ENCODE measurements at regions not wholly inside any gene's neighbourhood (a gene's known extent, or its start where the extent isn't known, plus 50 kb on each side); places are given as distances from the start of the nearest gene placed in this dataset.
"Not testable (repeated sequence)": the region's sequence is repeated elsewhere in the genome, so short reads cannot be mapped to it uniquely, and the experiment has no call there.

DNA sequence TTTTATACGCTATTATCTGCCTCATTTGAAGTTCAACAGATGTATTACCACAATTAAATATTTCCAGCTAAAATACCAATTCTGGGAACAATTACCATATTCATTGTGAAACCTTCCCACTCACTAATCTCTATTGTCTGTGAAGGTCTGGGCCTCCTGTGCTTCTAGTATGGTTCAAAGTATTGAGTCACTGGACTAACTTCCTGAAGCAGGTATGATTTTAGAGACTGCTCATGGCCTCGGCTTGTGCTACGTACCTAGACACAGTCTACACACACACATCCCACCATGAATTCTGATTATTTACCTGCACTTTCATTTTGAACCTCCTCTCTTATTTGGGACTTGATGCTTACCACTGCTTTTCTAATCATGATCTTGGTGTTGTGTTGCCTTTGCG lies 180.7 kb upstream of the EPHA4 start:
- intact Hi-C loops (cut with DNase I) = no loop called here
- no peaks in the 10 kb centered on the region for H3K27me3 ChIP-seq (ENCODE audit: control insufficient read depth in 1 of 2, insufficient read depth in 2 of 2, low read length in 1 of 2)
- ATAC-seq (ENCODE audit: low FRiP score) (no peak), DNase-seq (no peak)
- H3K4me1 ChIP-seq (ENCODE audit: control insufficient read depth in 1 of 2, insufficient read depth in 2 of 2, low read length in 2 of 2) = no peaks in the 10 kb centered on the region
- H3K4me3 ChIP-seq (ENCODE audit: low read length in 2 of 2) = no peak overlapping the region
- H3K27ac ChIP-seq (ENCODE audit: low read depth in 1 of 2, low read length in 2 of 2) = no peak overlapping the region
- no peaks in the 10 kb centered on the region for H3K36me3 ChIP-seq (ENCODE audit: control insufficient read depth in 1 of 2, insufficient read depth in 2 of 2, low read length in 1 of 2)
- H3K9me3 ChIP-seq (ENCODE audit: control insufficient read depth, low read length) = no peaks in the 10 kb centered on the region
- WGBS, 2 donors = 89 to 91% methylated on average over 4 of the region's 4 CpGs

DNA sequence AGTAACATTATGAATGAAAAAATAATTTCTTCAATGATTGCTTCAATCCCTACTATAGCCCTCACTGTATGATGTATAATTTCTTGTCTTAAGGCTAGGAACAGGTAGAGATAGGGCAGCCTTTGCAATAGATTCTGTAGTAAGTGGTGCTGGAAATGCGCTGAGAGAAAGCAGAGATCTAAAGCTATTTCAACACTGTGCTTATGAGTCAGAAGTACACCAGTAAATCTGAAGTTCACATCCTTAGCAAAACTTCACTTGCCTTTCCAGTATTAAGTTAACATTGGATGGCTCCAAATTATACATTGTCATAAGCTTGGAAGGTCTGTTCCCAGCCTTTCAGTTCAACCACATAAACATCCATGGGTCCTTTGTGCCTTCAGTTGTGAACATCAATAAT lies 178.2 kb upstream of the EPHA4 start:
- DNase-seq (no peak), ATAC-seq (ENCODE audit: low FRiP score) (no peak)
- 90 to 91% methylated on average over 1 of the region's 1 CpG for WGBS, 2 donors
- no peak overlapping the region for H3K4me3 ChIP-seq (ENCODE audit: low read length in 2 of 2)
- H3K4me1 ChIP-seq (ENCODE audit: control insufficient read depth in 1 of 2, insufficient read depth in 2 of 2, low read length in 2 of 2) = no peaks in the 10 kb centered on the region
- intact Hi-C loops (cut with DNase I) = no loop called here
- no peaks in the 10 kb centered on the region for H3K36me3 ChIP-seq (ENCODE audit: control insufficient read depth in 1 of 2, insufficient read depth in 2 of 2, low read length in 1 of 2)
- H3K9me3 ChIP-seq (ENCODE audit: control insufficient read depth, low read length) = peaks cover 1% of the 10 kb centered on the region
- H3K27me3 ChIP-seq (ENCODE audit: control insufficient read depth in 1 of 2, insufficient read depth in 2 of 2, low read length in 1 of 2) = no peaks in the 10 kb centered on the region
- no peak overlapping the region for H3K27ac ChIP-seq (ENCODE audit: low read depth in 1 of 2, low read length in 2 of 2)

DNA sequence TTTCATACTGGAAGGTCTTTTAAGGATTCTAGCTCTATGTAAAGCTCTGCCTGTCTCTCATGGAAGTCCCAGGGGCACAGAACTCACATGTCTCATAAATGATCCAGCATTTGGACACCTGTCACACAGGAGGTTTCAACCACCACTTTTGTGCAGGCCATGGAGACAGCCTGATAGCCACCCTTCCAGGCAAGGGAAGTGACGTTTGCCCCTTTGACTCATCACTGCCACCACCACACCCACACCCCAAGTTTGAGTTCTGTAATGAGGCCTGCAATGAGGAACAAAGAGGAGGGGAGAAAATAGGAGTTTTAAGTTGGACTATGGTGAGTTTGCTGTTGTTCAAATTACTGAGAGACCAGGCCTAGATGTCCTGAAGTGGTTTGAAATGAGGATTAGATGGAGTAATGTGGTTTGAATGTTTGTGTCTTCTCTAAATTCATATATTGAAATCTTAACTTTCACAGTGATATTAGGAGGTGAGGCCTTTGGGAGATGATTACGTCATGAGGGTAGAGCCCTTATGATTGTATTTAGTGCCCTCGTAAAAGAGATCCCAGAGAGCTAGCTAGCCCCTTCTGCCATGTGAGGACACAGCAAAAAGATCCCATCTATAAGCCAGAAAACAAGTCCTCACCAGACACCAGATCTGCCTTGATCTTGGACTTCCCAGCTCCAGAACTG lies 175.3 kb upstream of the EPHA4 start:
- Histone ChIP-seq H3K4me1 (ENCODE audit: control insufficient read depth in 1 of 2, insufficient read depth in 2 of 2, low read length in 2 of 2) (no peaks in the 10 kb centered on the region), H3K27me3 (ENCODE audit: control insufficient read depth in 1 of 2, insufficient read depth in 2 of 2, low read length in 1 of 2) (no peaks in the 10 kb centered on the region), H3K9me3 (ENCODE audit: control insufficient read depth, low read length) (peaks cover 1% of the 10 kb centered on the region), H3K36me3 (ENCODE audit: control insufficient read depth in 1 of 2, insufficient read depth in 2 of 2, low read length in 1 of 2) (no peaks in the 10 kb centered on the region), H3K4me3 (ENCODE audit: low read length in 2 of 2) (no peak overlapping the region), H3K27ac (ENCODE audit: low read depth in 1 of 2, low read length in 2 of 2) (no peak overlapping the region)
- DNase-seq (no peak), ATAC-seq (ENCODE audit: low FRiP score) (no peak)
- 89 to 93% methylated on average over 3 of the region's 3 CpGs for WGBS, 2 donors
- intact Hi-C loops (cut with DNase I) = no loop called here

DNA sequence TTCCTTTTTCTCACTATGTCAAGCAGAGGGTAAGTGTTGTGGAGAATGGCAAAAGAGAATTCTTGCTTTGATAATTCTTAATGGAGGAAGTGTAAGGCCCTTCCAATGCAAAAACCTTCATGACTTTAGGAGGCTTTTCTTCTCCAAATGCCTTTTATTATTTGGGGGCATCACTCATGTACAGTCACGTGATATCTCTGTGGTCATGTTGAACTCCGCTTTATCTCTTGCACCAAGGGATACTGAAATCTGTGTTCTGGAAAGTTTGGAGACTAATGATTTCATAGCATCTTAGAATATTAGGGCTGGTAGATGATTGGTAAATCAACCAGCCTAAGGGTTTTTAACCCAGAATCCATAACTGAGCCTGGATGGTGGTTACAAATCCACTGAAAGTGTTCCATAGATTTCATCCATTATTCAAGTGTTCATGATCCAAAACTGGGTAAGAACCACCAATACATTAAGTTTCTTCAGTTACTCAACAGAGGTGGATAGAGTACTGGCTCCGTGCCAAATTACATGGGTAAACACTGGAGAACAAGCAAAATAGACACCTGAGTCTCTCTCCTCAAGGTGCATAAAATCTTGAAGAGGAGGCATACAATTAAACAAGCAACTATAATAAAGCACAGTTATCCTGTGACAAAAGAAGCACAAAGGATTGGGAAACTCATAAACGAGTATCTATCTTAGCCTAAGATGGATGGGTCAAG lies 169.6 kb upstream of the EPHA4 start:
- intact Hi-C loops (cut with DNase I) = no loop called here
- Histone ChIP-seq H3K36me3 (ENCODE audit: control insufficient read depth in 1 of 2, insufficient read depth in 2 of 2, low read length in 1 of 2) (no peaks in the 10 kb centered on the region), H3K27me3 (ENCODE audit: control insufficient read depth in 1 of 2, insufficient read depth in 2 of 2, low read length in 1 of 2) (no peaks in the 10 kb centered on the region), H3K4me1 (ENCODE audit: control insufficient read depth in 1 of 2, insufficient read depth in 2 of 2, low read length in 2 of 2) (no peaks in the 10 kb centered on the region), H3K9me3 (ENCODE audit: control insufficient read depth, low read length) (no peaks in the 10 kb centered on the region), H3K27ac (ENCODE audit: low read depth in 1 of 2, low read length in 2 of 2) (no peak overlapping the region), H3K4me3 (ENCODE audit: low read length in 2 of 2) (no peak overlapping the region)
- 76 to 79% methylated on average over 4 of the region's 4 CpGs for WGBS, 2 donors
- ATAC-seq (ENCODE audit: low FRiP score) (no peak), DNase-seq (no peak)

DNA sequence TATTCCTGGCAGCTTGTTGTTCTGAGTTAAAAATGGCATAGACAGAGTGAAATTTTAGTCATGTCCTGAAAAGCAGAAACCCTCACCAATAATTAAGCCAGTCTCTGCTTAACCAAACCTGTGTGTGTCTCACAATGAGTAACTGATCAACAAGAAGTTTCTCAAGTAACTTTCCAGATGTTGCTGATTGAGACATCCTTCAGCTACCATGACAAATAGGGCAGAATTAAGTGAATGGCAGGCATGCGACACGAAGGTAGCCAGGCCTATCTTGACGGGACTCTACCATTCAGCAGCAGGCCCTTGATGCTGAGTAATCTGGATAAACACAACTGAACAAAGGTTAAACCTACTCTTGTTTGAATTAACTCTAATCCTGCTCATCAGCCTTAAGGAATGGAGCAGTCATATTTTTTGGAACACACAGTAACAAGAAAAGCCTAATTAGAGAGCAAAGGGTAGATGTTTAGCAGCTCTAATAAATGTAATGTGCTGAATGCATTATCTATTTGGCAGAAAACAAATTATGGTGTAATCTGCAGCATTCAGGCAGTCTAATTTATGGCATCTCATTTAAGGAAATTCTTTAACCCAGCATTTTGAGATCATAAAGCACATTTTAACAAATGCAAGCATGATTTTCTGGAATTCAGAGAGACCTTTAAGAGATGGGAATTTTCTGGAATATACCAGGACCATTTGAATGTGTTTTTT lies 159.5 kb upstream of the EPHA4 start:
- Histone ChIP-seq H3K27ac (ENCODE audit: low read depth in 1 of 2, low read length in 2 of 2) (no peak overlapping the region), H3K4me1 (ENCODE audit: control insufficient read depth in 1 of 2, insufficient read depth in 2 of 2, low read length in 2 of 2) (no peaks in the 10 kb centered on the region), H3K36me3 (ENCODE audit: control insufficient read depth in 1 of 2, insufficient read depth in 2 of 2, low read length in 1 of 2) (no peaks in the 10 kb centered on the region), H3K27me3 (ENCODE audit: control insufficient read depth in 1 of 2, insufficient read depth in 2 of 2, low read length in 1 of 2) (no peaks in the 10 kb centered on the region), H3K4me3 (ENCODE audit: low read length in 2 of 2) (no peak overlapping the region), H3K9me3 (ENCODE audit: control insufficient read depth, low read length) (no peaks in the 10 kb centered on the region)
- intact Hi-C loops (cut with DNase I) = no loop called here
- no peak for DNase-seq
- ATAC-seq (ENCODE audit: low FRiP score) = no peak
- WGBS, 2 donors = 38 to 42% methylated on average over 3 of the region's 3 CpGs

DNA sequence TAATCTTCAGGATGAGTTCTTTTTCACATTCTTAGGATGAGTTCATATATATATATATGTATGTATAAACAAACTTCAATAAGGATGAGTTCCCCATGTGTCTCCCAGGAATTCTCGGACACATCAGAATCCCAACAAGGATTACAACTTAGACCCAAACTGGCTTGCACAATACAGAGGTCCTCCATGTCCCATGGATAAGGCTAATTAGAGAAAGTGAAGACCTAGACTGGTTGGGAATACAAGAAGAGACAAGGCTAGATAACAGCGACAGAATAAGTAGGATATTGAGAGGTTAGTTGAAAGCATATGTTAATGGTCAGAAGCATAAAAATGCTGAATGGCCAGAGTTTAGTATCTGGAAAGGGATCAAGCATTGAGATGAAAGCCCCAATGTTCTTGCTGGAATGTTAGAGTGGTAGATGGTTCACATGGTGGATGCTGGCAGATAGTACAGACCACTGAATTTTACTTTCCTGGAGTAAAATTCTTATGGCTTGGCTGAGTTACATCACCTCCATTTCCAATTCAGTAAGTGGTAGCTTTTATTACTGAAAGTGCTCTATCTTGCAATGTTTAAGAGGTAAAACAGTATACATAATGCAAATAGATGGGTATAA lies 154.9 kb upstream of the EPHA4 start:
- H3K4me3 ChIP-seq (ENCODE audit: low read length in 2 of 2) = no peak overlapping the region
- H3K27me3 ChIP-seq (ENCODE audit: control insufficient read depth in 1 of 2, insufficient read depth in 2 of 2, low read length in 1 of 2) = peaks cover 0 to 2% of the 10 kb centered on the region in 2 donors
- no peaks in the 10 kb centered on the region for H3K4me1 ChIP-seq (ENCODE audit: control insufficient read depth in 1 of 2, insufficient read depth in 2 of 2, low read length in 2 of 2)
- DNase-seq = no peak
- peaks cover 1% of the 10 kb centered on the region for H3K9me3 ChIP-seq (ENCODE audit: control insufficient read depth, low read length)
- H3K36me3 ChIP-seq (ENCODE audit: control insufficient read depth in 1 of 2, insufficient read depth in 2 of 2, low read length in 1 of 2) = no peaks in the 10 kb centered on the region
- intact Hi-C loops (cut with DNase I) = no loop called here
- ATAC-seq (ENCODE audit: low FRiP score) = no peak
- WGBS, 2 donors = 94 to 98% methylated on average over 2 of the region's 2 CpGs
- H3K27ac ChIP-seq (ENCODE audit: low read depth in 1 of 2, low read length in 2 of 2) = no peak overlapping the region

DNA sequence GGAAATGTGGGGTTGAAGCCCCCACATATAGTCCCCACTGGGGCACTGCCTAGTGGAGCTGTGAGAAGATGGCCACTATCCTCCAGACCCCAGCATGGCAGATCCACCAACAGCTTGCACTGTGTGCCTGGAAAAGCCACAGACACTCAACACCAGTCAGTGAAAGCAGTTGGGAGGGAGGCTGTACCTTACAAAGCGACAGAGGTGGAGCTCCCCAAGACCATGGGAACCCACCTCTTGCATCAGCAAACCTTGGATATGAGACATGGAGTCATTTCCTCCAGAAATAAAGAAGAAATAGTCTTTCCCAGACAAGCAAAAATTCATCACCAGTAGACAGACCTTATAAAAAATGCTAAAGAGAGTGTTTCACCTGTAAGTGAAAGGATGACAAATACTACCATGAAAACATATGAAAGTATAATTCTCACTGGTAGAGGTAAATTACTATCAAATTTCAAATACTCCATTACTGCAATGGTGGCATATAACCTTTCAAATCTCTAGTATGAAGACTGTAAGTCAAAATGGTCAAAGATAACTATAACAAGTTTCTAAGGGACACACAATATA lies 152.6 kb upstream of the EPHA4 start:
- H3K36me3 ChIP-seq (ENCODE audit: control insufficient read depth in 1 of 2, insufficient read depth in 2 of 2, low read length in 1 of 2) = no peaks in the 10 kb centered on the region
- peaks cover 1% of the 10 kb centered on the region for H3K9me3 ChIP-seq (ENCODE audit: control insufficient read depth, low read length)
- 56 to 73% methylated on average over 1 of the region's 1 CpG for WGBS, 2 donors
- H3K4me3 ChIP-seq (ENCODE audit: low read length in 2 of 2) = no peak overlapping the region
- no peak for DNase-seq
- H3K27me3 ChIP-seq (ENCODE audit: control insufficient read depth in 1 of 2, insufficient read depth in 2 of 2, low read length in 1 of 2) = peaks cover 0 to 2% of the 10 kb centered on the region in 2 donors
- no peak overlapping the region for H3K27ac ChIP-seq (ENCODE audit: low read depth in 1 of 2, low read length in 2 of 2)
- intact Hi-C loops (cut with DNase I) = no loop called here
- H3K4me1 ChIP-seq (ENCODE audit: control insufficient read depth in 1 of 2, insufficient read depth in 2 of 2, low read length in 2 of 2) = no peaks in the 10 kb centered on the region
- no peak for ATAC-seq (ENCODE audit: low FRiP score)

DNA sequence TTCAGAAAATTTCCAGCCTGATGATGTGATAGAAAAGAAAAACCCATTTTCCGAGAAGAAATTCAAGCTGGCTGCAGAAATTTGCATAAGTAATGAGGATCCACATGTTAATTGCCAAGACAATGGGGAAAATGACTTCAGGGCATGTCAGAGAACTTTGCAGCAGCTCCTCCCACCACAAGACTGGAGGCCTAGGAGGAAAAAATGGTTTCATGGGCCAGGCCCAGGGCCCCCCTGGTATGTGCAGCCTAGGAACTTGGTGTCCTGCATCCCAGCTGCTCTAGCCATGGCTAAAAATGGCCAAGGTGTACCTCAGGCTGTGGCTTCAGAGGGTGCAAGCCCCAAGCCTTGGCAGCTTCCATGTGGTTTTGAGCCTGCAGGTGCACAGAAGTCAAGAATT lies 152.0 kb upstream of the EPHA4 start:
- 89 to 92% methylated on average over 1 of the region's 1 CpG for WGBS, 2 donors
- intact Hi-C loops (cut with DNase I); H3K27ac ChIP-seq (ENCODE audit: low read depth in 1 of 2, low read length in 2 of 2); ATAC-seq (ENCODE audit: low FRiP score); DNase-seq; H3K4me1 ChIP-seq (ENCODE audit: control insufficient read depth in 1 of 2, insufficient read depth in 2 of 2, low read length in 2 of 2); H3K9me3 ChIP-seq (ENCODE audit: control insufficient read depth, low read length); H3K27me3 ChIP-seq (ENCODE audit: control insufficient read depth in 1 of 2, insufficient read depth in 2 of 2, low read length in 1 of 2); H3K4me3 ChIP-seq (ENCODE audit: low read length in 2 of 2); H3K36me3 ChIP-seq (ENCODE audit: control insufficient read depth in 1 of 2, insufficient read depth in 2 of 2, low read length in 1 of 2): not testable (repeated sequence)
